WTC11 (cell line): ENCODE measurements at regions not wholly inside any gene's neighbourhood (a gene's known extent, or its start where the extent isn't known, plus 50 kb on each side); places are given as distances from the start of the nearest gene placed in this dataset.

Experiments used
- ATAC-seq: fragments of 200-7000 bp; cut with Tn5 transposase; 2 replicates; pipeline ENCODE4 v1.10.0; 2021; ENCODE audit warnings: mild to moderate bottlenecking, moderate library complexity
- CTCF ChIA-PET: fragments of 300-600 bp; sonication (Branson Sonifier 250); formaldehyde crosslinking; loops from one replicate; lab custom pipeline; 2021; ENCODE audit warnings: antibody characterized with exemption; lab: Charles Lee
- POLR2A ChIA-PET: fragments of 350-600 bp; sonication (Branson Sonifier 250); formaldehyde crosslinking; loops from one replicate; lab custom pipeline; 2021; ENCODE audit warnings: antibody characterized with exemption; lab: Charles Lee
- DNase-seq: peaks from one replicate; pipeline ENCODE4 v3.0.0; 2021; ENCODE audit warnings: low spot score
- H3K27ac Mint-ChIP-seq: 2 replicates; pipeline ENCODE4 v1.8.0; 2021; ENCODE audit warnings: mixed read lengths
- H3K27me3 Mint-ChIP-seq: 2 replicates; pipeline ENCODE4 v1.8.0; 2021; ENCODE audit warnings: low read depth, mild to moderate bottlenecking, moderate library complexity, mixed read lengths
- H3K36me3 Mint-ChIP-seq: 2 replicates; pipeline ENCODE4 v1.8.0; 2021; ENCODE audit warnings: mixed read lengths
- H3K4me1 Mint-ChIP-seq: 2 replicates; pipeline ENCODE4 v1.8.0; 2022; ENCODE audit warnings: mixed read lengths
- H3K4me3 Mint-ChIP-seq: 2 replicates; pipeline ENCODE4 v1.8.0; 2021; ENCODE audit warnings: mild to moderate bottlenecking, moderate library complexity, mixed read lengths
- H3K9me3 Mint-ChIP-seq: 2 replicates; pipeline ENCODE4 v1.8.0; 2021; ENCODE audit warnings: mixed read lengths
- HMGA2 ChIP-seq: fragments of 250-450 bp; sonication (Bioruptor Pico); IDR thresholded peaks from 2 replicates; pipeline ENCODE4 v1.4.0; 2021; ENCODE audit warnings: mild to moderate bottlenecking, moderate library complexity
- IRF2 ChIP-seq: sonication (generic); formaldehyde crosslinking; IDR thresholded peaks from 2 replicates; pipeline ENCODE4 v1.8.0; 2022; ENCODE audit warnings: low read depth, missing genetic modification reagents, borderline replicate concordance
- JUN ChIP-seq: sonication (generic); formaldehyde crosslinking; IDR thresholded peaks from 2 replicates; pipeline ENCODE4 v1.8.0; 2023; ENCODE audit warnings: mild to moderate bottlenecking, missing genetic modification reagents
- NFYB ChIP-seq: sonication (generic); formaldehyde crosslinking; conservative IDR thresholded peaks from 2 replicates; pipeline ENCODE4 v1.8.0; 2022; ENCODE audit warnings: low read depth, missing genetic modification reagents
- NR1H2 ChIP-seq: sonication (generic); formaldehyde crosslinking; IDR thresholded peaks from 2 replicates; pipeline ENCODE4 v1.9.0; 2021; ENCODE audit warnings: mild to moderate bottlenecking, moderate library complexity, missing genetic modification reagents
- SP1 ChIP-seq: sonication (generic); formaldehyde crosslinking; conservative IDR thresholded peaks from 2 replicates; pipeline ENCODE4 v1.8.1; 2022; ENCODE audit warnings: missing genetic modification reagents
- TCF7 ChIP-seq: sonication (generic); formaldehyde crosslinking; IDR thresholded peaks from 2 replicates; pipeline ENCODE4 v1.8.0; 2022; ENCODE audit warnings: mild to moderate bottlenecking, low read depth, missing genetic modification reagents, moderate library complexity
- TEAD1 ChIP-seq: sonication (generic); formaldehyde crosslinking; IDR thresholded peaks from 2 replicates; pipeline ENCODE4 v1.8.0; 2022; ENCODE audit warnings: mild to moderate bottlenecking, missing genetic modification reagents
- ZBTB21 ChIP-seq: sonication (generic); formaldehyde crosslinking; IDR thresholded peaks from 2 replicates; pipeline ENCODE4 v1.8.1; 2023; ENCODE audit warnings: mild to moderate bottlenecking, missing genetic modification reagents, borderline replicate concordance
- ZNF121 ChIP-seq: sonication (generic); formaldehyde crosslinking; IDR thresholded peaks from 2 replicates; pipeline ENCODE4 v1.8.0; 2023; ENCODE audit warnings: missing genetic modification reagents
- ZNF396 ChIP-seq: fragments of 250-450 bp; sonication (Bioruptor Pico); IDR thresholded peaks from 2 replicates; pipeline ENCODE4 v1.8.0; 2021; ENCODE audit warnings: mild to moderate bottlenecking, moderate library complexity, borderline replicate concordance
- ZNF671 ChIP-seq: fragments of 250-450 bp; sonication (Bioruptor Pico); IDR thresholded peaks from 2 replicates; pipeline ENCODE4 v1.8.0; 2021; ENCODE audit warnings: mild to moderate bottlenecking
- TF ChIP-seq, protein P1 (sequence below): fragments of 250-450 bp; sonication (Bioruptor Pico); IDR thresholded peaks from 2 replicates; pipeline ENCODE4 v1.9.0; 2021; ENCODE audit warnings: mild to moderate bottlenecking
- TF ChIP-seq, protein P2 (sequence below): sonication (generic); formaldehyde crosslinking; IDR thresholded peaks from 2 replicates; pipeline ENCODE4 v1.8.1; 2022; ENCODE audit warnings: low read depth, missing genetic modification reagents, borderline replicate concordance
- TF ChIP-seq, protein P3 (sequence below): fragments of 250-450 bp; sonication (Bioruptor Pico); IDR thresholded peaks from 2 replicates; pipeline ENCODE4 v1.9.0; 2021; ENCODE audit warnings: moderate library complexity, mild to moderate bottlenecking, inconsistent platforms, borderline replicate concordance
- TF ChIP-seq, protein P4 (sequence below): fragments of 250-450 bp; sonication (Bioruptor Pico); IDR thresholded peaks from 2 replicates; pipeline ENCODE4 v2.1.2; 2022; ENCODE audit warnings: mild to moderate bottlenecking, moderate library complexity
- TF ChIP-seq, protein P5 (sequence below): sonication (generic); formaldehyde crosslinking; IDR thresholded peaks from 2 replicates; pipeline ENCODE4 v1.8.1; 2022; ENCODE audit warnings: low read depth, mild to moderate bottlenecking, moderate library complexity, missing genetic modification reagents, borderline replicate concordance
- TF ChIP-seq, protein P6 (sequence below): sonication (generic); formaldehyde crosslinking; IDR thresholded peaks from 2 replicates; pipeline ENCODE4 v1.8.0; 2022; ENCODE audit warnings: missing genetic modification reagents
- TF ChIP-seq, protein P7 (sequence below): sonication (generic); formaldehyde crosslinking; IDR thresholded peaks from 2 replicates; pipeline ENCODE4 v1.8.1; 2022; ENCODE audit warnings: missing genetic modification reagents, borderline replicate concordance

DNA sequence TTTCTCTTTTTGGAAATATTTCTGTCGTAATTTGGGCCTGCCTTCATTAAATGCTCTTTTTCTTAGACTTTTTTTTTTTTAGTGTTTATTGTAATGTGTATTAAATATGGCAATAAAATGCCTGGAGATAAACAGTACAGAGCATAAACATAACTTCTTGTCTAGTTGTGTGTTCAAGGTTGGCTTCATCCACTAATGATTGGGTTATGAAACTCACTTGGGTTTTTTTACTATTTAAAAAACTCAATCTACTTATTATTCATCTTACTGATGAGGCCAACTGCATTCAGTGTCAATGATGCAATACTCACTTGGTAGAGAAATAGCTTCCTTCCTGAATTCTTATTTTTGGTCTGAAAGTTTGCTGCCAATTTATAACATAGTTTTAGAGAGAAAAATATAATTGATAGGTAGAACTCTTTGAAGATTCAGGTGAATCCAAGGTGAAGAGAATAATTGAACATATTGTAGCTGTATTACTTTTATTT lies 144.2 kb upstream of the NABP1 start (continued):
- TF ChIP-seq, protein P1, sequence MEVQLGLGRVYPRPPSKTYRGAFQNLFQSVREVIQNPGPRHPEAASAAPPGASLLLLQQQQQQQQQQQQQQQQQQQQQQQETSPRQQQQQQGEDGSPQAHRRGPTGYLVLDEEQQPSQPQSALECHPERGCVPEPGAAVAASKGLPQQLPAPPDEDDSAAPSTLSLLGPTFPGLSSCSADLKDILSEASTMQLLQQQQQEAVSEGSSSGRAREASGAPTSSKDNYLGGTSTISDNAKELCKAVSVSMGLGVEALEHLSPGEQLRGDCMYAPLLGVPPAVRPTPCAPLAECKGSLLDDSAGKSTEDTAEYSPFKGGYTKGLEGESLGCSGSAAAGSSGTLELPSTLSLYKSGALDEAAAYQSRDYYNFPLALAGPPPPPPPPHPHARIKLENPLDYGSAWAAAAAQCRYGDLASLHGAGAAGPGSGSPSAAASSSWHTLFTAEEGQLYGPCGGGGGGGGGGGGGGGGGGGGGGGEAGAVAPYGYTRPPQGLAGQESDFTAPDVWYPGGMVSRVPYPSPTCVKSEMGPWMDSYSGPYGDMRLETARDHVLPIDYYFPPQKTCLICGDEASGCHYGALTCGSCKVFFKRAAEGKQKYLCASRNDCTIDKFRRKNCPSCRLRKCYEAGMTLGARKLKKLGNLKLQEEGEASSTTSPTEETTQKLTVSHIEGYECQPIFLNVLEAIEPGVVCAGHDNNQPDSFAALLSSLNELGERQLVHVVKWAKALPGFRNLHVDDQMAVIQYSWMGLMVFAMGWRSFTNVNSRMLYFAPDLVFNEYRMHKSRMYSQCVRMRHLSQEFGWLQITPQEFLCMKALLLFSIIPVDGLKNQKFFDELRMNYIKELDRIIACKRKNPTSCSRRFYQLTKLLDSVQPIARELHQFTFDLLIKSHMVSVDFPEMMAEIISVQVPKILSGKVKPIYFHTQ (CRISPR knock-in tag): no peak
- TF ChIP-seq, all 79 proteins: peak for 0

DNA sequence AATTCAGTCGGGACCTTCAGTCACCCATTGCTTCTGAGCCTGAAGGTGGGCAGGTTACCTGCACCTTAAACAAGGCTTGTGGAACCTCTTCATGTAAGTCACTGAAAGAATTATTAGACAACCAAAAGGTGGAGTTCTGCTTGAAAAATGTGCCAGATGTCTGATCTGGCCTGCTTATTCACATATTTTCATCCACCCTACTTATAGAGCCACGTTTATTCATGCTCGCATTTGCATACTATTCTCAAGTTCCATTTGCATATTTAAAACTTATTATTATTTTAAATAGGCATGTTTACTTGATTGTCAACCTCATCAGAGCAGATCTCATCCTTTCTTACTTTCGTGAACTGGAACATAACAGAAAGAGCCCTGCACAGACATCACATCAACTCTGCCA lies 140.0 kb upstream of the NABP1 start:
- POLR2A ChIA-PET: no interaction called here
- TF ChIP-seq, protein P2, sequence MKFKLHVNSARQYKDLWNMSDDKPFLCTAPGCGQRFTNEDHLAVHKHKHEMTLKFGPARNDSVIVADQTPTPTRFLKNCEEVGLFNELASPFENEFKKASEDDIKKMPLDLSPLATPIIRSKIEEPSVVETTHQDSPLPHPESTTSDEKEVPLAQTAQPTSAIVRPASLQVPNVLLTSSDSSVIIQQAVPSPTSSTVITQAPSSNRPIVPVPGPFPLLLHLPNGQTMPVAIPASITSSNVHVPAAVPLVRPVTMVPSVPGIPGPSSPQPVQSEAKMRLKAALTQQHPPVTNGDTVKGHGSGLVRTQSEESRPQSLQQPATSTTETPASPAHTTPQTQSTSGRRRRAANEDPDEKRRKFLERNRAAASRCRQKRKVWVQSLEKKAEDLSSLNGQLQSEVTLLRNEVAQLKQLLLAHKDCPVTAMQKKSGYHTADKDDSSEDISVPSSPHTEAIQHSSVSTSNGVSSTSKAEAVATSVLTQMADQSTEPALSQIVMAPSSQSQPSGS (CRISPR knock-in tag): no peak
- TF ChIP-seq, all 79 proteins: peak for 0
- Mint-ChIP-seq H3K27ac (no peak overlapping the region), H3K4me3 (no peak overlapping the region), H3K9me3 (peaks cover 6% of the 10 kb centered on the region), H3K4me1 (peaks cover 20% of the 10 kb centered on the region), H3K36me3 (no peaks in the 10 kb centered on the region), H3K27me3 (no peaks in the 10 kb centered on the region; the same call in 1 of the 2 replicates)
- DNase-seq (no peak), ATAC-seq (no peak)
- CTCF ChIA-PET: interaction anchor here (1.0 to 3.2 kb wide), 7 partner anchors 15 to 319 kb away, joined by 3 to 44 read pairs (median 6); no protein-coding TSS in a partner anchor

DNA sequence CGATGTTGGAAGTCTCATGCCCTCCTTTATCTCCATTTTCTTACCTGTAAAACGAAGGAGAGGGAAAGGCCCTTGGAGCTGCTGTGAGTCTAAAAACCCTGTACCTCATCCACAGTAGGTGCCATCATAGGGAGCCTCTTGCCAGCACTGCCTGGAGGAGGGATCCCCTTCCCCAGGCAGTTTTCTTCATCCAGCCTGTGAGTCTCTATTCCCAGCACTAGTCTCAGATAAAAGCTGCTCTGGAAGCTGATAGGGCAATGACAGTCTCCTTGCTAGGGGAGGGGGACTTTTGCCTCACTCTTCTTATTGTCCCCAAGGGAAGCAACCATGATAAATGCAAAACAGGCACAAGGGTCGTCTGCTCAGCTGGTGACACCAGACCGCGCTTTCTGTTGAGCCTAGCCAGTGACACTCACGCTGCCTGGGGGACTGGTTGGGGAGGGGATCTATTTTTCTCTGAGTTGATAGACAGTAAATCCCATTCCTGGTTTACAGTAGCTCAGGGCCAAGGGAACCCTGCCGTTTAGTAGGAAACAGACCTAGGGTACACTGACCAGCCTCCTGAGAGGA lies 139.5 kb upstream of the NABP1 start:
- peak; percentile 63 for ATAC-seq
- CTCF ChIA-PET: interaction anchor here (0.5 to 3.2 kb wide), 33 partner anchors 9 to 486 kb away, joined by 3 to 44 read pairs (median 4); no protein-coding TSS in a partner anchor
- Mint-ChIP-seq H3K4me1 (peaks cover 20% of the 10 kb centered on the region), H3K27me3 (no peaks in the 10 kb centered on the region; the same call in 1 of the 2 replicates), H3K4me3 (no peak overlapping the region), H3K36me3 (no peaks in the 10 kb centered on the region), H3K9me3 (peaks cover 6% of the 10 kb centered on the region), H3K27ac (no peak overlapping the region)
- POLR2A ChIA-PET: no interaction called here
- no peak for DNase-seq
- no peak for TF ChIP-seq NR1H2
- TF ChIP-seq, protein P3, sequence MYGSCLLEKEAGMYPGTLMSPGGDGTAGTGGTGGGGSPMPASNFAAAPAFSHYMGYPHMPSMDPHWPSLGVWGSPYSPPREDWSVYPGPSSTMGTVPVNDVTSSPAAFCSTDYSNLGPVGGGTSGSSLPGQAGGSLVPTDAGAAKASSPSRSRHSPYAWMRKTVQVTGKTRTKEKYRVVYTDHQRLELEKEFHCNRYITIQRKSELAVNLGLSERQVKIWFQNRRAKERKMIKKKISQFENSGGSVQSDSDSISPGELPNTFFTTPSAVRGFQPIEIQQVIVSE (CRISPR knock-in tag): no peak
- no peak for TF ChIP-seq TCF7
- TF ChIP-seq ZNF671: no peak
- TF ChIP-seq NFYB (CRISPR knock-in tag): no peak
- TF ChIP-seq JUN: no peak
- no peak for TF ChIP-seq IRF2 (CRISPR knock-in tag)
- TF ChIP-seq TEAD1 (CRISPR knock-in tag): no peak
- no peak for TF ChIP-seq SP1 (CRISPR knock-in tag)
- TF ChIP-seq, protein P4, sequence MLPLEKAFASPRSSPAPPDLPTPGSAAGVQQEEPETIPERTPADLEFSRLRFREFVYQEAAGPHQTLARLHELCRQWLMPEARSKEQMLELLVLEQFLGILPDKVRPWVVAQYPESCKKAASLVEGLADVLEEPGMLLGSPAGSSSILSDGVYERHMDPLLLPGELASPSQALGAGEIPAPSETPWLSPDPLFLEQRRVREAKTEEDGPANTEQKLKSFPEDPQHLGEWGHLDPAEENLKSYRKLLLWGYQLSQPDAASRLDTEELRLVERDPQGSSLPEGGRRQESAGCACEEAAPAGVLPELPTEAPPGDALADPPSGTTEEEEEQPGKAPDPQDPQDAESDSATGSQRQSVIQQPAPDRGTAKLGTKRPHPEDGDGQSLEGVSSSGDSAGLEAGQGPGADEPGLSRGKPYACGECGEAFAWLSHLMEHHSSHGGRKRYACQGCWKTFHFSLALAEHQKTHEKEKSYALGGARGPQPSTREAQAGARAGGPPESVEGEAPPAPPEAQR (CRISPR knock-in tag): no peak
- no peak for TF ChIP-seq ZNF396 (CRISPR knock-in tag)
- TF ChIP-seq, protein P5, sequence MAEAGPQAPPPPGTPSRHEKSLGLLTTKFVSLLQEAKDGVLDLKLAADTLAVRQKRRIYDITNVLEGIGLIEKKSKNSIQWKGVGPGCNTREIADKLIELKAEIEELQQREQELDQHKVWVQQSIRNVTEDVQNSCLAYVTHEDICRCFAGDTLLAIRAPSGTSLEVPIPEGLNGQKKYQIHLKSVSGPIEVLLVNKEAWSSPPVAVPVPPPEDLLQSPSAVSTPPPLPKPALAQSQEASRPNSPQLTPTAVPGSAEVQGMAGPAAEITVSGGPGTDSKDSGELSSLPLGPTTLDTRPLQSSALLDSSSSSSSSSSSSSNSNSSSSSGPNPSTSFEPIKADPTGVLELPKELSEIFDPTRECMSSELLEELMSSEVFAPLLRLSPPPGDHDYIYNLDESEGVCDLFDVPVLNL: no peak
- TF ChIP-seq ZBTB21 (CRISPR knock-in tag): no peak
- no peak for TF ChIP-seq ZNF121
- TF ChIP-seq HMGA2 (CRISPR knock-in tag): no peak
- TF ChIP-seq, protein P6, sequence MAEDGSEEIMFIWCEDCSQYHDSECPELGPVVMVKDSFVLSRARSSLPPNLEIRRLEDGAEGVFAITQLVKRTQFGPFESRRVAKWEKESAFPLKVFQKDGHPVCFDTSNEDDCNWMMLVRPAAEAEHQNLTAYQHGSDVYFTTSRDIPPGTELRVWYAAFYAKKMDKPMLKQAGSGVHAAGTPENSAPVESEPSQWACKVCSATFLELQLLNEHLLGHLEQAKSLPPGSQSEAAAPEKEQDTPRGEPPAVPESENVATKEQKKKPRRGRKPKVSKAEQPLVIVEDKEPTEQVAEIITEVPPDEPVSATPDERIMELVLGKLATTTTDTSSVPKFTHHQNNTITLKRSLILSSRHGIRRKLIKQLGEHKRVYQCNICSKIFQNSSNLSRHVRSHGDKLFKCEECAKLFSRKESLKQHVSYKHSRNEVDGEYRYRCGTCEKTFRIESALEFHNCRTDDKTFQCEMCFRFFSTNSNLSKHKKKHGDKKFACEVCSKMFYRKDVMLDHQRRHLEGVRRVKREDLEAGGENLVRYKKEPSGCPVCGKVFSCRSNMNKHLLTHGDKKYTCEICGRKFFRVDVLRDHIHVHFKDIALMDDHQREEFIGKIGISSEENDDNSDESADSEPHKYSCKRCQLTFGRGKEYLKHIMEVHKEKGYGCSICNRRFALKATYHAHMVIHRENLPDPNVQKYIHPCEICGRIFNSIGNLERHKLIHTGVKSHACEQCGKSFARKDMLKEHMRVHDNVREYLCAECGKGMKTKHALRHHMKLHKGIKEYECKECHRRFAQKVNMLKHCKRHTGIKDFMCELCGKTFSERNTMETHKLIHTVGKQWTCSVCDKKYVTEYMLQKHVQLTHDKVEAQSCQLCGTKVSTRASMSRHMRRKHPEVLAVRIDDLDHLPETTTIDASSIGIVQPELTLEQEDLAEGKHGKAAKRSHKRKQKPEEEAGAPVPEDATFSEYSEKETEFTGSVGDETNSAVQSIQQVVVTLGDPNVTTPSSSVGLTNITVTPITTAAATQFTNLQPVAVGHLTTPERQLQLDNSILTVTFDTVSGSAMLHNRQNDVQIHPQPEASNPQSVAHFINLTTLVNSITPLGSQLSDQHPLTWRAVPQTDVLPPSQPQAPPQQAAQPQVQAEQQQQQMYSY (CRISPR knock-in tag): no peak
- TF ChIP-seq, protein P7, sequence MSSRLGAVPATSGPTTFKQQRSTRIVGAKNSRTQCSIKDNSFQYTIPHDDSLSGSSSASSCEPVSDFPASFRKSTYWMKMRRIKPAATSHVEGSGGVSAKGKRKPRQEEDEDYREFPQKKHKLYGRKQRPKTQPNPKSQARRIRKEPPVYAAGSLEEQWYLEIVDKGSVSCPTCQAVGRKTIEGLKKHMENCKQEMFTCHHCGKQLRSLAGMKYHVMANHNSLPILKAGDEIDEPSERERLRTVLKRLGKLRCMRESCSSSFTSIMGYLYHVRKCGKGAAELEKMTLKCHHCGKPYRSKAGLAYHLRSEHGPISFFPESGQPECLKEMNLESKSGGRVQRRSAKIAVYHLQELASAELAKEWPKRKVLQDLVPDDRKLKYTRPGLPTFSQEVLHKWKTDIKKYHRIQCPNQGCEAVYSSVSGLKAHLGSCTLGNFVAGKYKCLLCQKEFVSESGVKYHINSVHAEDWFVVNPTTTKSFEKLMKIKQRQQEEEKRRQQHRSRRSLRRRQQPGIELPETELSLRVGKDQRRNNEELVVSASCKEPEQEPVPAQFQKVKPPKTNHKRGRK (CRISPR knock-in tag): no peak
